Fibroblast of villous mesenchyme (primary cell): ENCODE measurements at regions not wholly inside any gene's neighbourhood (a gene's known extent, or its start where the extent isn't known, plus 50 kb on each side); places are given as distances from the start of the nearest gene placed in this dataset.

ENCODE experiments used
- DNase-seq: peaks from one replicate; pipeline ENCODE4 v3.0.0-alpha.2; 2010; ENCODE audit warnings: low read depth
- H3K4me3 ChIP-seq: 2 replicates; pipeline ENCODE4 v1.5.1; 2011; ENCODE audit warnings: low read depth, mild to moderate bottlenecking, low read length
- CTCF ChIP-seq: IDR thresholded peaks from 2 replicates; pipeline ENCODE4 v1.5.1; 2012; ENCODE audit warnings: low read depth, mild to moderate bottlenecking, low read length; ENCODE audit not compliant: insufficient read depth

GRCh38 chr5:33361781-33362180, 79.0 kb upstream of the TARS1 start:
- no peak overlapping the region for H3K4me3 ChIP-seq
- DNase-seq = no peak
- no peak for TF ChIP-seq CTCF

- TF ChIP-seq CTCF = no peak
- DNase-seq = peak; percentile 72
- H3K4me3 ChIP-seq = no peak overlapping the region
These were observed 77.8 kb upstream of the TARS1 start for GRCh38 chr5:33362915-33363314.

GRCh38 chr5:33363537-33363936, 77.2 kb upstream of the TARS1 start:
- DNase-seq = peak; percentile 54
- no peak overlapping the region for H3K4me3 ChIP-seq
- peak; percentile 7 for TF ChIP-seq CTCF

- TF ChIP-seq CTCF = no peak
- DNase-seq = no peak
- no peak overlapping the region for H3K4me3 ChIP-seq
These were observed 76.4 kb upstream of the TARS1 start for GRCh38 chr5:33364406-33364805.

GRCh38 chr5:33367416-33367815, 73.3 kb upstream of the TARS1 start:
- no peak overlapping the region for H3K4me3 ChIP-seq
- no peak for TF ChIP-seq CTCF
- DNase-seq = no peak

- DNase-seq = peak; percentile 69
- TF ChIP-seq CTCF = no peak
- no peak overlapping the region for H3K4me3 ChIP-seq
These were observed 71.0 kb upstream of the TARS1 start for GRCh38 chr5:33369485-33370465.
